GM19099 (cell line): ENCODE measurements at regions not wholly inside any gene's neighbourhood (a gene's known extent, or its start where the extent isn't known, plus 50 kb on each side); places are given as distances from the start of the nearest gene placed in this dataset.

Experiments
- POLR2A ChIP-seq: IDR thresholded peaks from 3 replicates; pipeline ENCODE4 v1.6.1; 2011; ENCODE audit warnings: low read depth; ENCODE audit not compliant: insufficient read length; ENCODE audit errors: extremely low read depth

DNA sequence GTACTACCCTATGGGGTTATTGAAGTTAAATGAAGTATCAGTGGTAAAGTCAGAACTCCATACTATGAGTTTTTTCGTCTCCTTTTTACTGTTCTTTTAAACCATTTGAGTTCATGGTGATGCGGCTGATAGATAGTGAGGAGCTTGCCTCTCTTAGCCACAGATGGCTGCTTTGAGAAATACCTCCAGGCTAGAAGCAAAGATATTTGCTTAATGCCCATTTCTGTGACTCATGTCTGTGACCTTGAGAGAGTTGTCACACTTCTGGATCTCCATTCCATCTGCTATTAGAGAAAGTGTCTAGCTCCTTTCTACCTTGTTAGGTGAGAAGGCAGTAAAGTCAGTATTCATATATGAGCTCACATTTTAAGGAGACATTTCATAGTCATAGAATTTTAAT lies 89.5 kb upstream of the PLXNA2 start:
- no peak for TF ChIP-seq POLR2A

DNA sequence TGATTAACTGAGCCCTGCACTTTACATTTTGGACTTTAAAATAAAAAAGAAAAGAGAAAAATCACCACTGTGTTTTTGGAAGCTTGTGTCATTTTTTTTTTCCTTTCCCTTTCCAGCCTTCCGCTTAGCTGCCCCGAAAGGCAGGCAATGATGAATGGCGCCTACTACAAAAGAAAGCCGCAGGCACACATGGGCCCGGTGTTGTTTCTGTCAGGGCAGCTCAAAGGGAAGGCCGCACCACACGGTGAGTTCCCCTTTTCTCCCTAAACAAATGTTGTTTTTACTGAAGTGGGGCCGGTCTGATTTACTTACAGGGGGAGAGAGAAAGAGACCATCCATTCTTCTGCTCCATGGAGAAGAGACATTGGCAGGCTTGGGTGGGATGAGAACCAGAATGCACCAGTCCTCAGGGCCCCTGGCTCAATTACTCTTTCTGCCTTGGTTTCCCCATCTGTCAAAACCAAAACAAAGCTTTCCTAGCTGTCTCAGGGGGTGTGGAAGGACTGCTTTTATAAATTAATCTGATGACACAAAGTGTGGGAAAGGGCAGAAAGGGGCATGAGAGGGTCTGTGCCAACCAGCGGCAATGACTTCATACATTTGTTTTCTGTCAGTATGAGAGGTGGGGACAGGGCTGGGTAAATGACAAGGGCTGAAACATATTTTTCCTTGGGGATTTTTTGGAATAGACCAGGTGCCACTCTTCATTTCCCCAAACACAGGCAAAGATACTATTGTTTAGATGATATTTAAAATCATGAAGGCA lies 91.4 kb upstream of the PLXNA2 start:
- no peak for TF ChIP-seq POLR2A

DNA sequence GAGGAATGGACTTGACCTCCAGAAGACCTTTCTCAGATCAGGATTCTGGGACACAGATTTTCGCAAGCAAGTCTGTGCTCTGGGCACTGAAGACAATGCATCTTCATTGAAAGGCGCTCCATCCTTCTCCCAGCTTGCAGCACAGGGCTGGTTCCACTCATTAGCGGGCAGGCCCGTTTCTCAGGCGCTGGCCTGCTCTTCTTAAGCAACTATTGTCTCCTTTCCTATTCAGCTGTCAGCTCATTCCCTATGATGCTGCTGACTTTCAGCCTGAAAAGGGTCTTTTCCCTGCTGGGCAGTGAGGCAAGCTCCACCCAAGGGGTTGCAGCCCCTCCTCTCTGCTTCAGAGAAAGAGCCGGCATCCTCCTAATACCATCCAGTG lies 91.9 kb upstream of the PLXNA2 start:
- TF ChIP-seq POLR2A, result no peak

DNA sequence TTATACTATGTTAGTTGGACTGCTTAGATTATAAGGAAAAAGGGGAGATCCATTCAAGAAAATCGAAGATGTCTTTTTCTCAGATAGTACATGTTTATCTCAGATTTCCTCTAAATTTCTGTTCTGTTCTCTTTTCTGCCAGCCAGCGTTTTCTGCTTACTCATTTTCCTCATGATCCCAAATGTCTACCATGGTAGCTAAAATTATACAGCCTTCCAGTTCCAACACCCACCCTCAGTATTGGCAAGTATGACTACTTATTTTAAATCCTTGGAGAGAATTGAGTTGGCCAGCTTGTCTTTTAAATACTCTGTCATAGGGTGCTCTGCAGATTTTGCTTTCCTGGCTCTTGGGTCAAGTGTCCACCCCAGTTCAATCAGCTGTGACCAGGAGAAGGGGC lies 95.7 kb upstream of the PLXNA2 start:
- TF ChIP-seq POLR2A, result no peak

DNA sequence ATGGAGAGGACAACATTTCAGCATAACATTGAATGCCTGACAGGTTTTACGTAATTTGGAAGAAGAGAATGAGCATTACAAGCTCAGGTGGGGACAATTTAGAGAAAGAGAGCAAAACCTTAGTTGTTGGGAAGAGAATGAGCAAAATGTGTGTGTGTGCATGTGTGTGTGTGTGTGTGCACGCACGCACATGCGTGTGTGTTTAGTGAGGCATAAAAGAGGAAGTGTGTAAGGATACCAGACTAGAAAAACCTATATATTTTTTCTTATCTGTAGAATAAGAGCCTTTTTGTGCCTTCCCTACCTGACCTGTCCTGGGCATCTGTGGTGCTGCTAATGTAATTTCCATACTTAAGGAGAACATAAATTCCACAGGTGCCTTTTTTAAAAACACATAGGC lies 99.0 kb upstream of the PLXNA2 start:
- TF ChIP-seq POLR2A, result no peak

DNA sequence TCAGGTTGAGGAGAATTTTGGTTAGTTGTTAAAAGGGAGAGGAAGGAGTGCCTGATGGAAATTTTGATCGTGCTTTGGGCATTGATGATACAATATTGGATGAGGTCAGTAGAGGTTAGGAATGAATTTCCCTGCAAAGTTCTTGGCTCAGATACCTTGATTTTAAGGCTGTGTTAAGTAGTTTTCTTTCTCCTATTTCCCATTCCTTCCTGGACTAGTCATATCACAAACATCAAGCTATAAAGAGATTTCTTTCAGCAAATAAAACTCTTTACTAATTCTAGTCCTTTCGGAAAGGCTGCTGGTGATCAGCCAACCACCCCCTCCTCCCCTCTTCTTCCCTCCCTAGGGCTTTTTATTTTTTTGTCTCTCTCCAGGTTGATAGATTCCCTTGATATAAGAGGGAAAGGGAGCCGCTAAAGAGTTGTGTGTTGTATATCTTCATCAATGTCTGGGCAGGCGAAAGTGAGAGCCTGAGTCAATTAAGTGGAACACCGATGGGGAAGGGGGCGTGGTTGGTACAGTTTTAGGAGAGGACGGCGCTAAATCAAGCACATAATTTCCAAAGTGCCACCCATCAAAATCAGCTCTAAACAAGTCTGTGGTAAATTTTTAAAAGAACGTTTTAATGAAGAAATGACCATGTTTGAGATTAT lies 100.1 kb upstream of the PLXNA2 start:
- no peak for TF ChIP-seq POLR2A

DNA sequence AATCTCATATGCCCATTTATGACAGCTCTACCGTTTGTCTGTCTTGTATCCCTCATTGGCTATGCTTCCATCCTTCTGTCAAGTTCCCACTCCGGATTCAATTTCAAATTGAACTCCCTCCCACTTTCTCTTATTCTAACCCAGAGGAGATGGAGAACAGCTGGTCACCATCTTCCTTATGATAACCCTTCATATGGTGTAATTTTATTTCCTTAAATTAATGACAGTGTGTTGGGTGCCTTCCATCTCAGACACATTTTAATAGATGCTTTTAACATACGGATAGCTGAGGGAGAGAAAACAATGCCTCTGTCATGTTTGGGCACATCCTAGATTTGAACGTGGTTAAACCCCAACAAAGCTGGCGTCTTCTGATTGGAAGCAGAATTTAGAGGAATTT lies 103.0 kb upstream of the PLXNA2 start:
- TF ChIP-seq POLR2A, result no peak

DNA sequence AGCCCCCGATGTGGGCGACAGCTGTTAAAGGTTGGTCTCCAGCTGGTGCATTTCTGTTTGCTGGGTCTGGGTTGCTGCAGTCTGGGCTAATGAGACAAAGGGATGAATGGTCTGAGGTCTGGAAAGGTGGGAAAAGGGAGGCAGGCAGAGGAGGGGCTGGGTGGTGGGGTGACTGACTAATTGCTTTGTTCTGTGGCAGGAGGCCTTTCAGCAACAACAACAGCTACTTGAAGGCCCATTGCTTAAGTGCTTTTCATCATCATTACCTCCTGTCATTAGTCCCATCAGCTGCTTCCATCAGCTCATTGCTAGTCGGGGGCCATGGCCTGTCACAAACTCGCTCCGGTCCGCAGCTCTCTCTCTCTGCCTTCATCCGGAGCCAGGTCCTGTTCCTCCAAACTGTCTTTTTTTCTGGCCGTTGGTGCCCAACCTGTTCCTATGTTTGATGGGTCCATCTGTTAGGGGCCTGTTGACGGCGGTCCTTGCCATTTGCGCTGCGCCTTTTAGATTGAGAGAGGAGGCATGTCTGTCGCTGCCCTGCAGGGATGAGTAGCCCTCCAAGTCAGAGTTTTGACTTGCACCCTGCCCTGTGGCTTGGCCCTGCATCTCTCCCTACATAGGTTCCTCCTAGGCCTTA lies 105.6 kb upstream of the PLXNA2 start:
- no peak for TF ChIP-seq POLR2A

DNA sequence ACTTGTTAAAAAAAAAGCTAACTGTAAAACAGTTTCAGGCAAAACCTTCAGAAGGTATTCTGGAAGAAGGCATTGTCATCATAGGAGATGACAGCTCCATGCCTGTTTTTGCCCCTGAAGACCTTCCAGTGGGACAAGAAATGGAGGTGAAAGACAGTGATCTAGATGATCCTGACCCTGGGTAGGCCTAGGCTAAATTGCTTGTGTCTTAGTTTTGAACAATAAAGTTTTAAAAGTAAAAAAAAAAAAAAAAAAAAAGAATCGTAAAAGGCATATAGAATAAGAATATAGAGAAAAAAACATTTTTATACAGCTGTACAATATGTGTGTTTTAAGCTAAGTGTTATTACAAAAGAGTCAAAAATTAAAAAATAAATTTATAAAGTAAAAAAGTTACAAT lies 106.6 kb upstream of the PLXNA2 start:
- no peak for TF ChIP-seq POLR2A

DNA sequence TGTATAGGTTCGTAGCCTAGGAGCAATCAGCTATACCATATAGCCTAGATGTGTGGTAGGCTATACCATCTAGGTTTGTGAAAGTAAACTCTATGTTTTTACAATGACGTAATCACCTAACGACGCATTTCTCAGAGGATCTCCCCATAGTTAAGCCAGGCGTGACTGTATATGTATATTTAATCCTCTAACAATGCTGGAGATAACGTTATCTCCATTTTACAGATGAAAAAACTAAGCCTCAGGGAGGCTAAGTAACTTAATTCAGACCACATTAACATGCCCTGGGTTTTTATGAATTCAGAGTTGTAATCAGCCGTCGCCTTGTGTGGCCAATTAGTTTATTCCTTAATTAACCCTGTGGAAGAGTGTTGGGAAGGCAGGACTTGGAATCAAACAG lies 107.7 kb upstream of the PLXNA2 start:
- no peak for TF ChIP-seq POLR2A

DNA sequence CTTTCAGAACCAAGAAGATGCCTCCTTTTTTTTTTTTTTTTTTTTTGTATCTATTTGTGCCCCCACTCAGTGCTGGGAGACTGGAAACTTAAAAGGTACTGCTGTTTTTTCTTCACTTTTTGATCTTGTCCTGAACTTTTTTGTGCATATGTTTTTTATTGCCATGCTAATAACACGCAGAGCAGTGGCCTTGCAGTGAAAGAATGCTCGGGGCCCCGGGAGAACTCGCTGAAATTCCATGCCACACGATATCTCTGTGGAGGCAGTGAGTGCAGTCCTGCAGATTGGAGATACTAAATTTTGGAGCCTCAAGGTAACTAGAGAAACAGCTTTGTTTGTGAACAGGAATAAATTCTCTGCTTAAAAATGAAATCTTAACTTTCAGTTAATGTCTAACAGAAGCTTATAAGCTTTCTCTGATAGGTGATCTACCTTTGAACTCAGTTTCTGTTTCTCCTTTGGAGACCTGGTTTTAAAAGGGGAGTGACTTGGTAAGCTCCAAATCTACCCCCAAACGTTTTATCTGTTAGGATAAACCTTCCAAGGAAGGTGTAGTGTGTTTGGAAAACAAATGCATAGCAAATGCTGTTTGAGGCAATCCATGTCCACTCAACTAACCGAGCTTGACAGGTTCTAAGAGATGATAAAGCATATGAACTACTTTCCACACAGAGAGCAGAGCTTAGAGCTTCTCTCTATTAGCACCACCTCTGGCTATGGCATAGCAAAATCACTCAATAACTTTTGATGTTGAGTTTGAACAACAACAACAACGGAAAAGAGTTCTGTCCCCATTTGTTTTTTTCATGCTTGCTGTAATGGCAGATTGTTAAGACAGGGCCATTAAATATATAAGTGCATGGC lies 113.7 kb upstream of the PLXNA2 start:
- TF ChIP-seq POLR2A, result no peak

DNA sequence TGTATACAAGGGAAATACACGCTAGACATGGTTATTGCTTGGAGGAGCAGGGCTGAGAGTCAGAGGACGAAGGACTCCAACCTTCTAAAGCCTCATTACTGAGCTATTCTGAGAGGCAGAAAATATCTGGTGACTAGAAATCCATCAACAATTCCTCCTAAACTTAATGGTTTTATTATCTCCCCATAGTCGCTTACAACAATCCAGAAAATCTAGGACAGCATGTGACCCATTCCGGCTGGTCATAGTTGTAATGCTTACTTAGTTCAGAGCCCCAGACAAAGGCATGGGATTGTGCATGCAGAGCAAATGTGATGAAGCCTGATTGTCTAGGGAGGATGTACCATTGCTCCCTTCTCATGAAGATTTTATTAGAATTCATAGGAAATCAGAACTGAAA lies 114.5 kb upstream of the PLXNA2 start:
- TF ChIP-seq POLR2A, result no peak

DNA sequence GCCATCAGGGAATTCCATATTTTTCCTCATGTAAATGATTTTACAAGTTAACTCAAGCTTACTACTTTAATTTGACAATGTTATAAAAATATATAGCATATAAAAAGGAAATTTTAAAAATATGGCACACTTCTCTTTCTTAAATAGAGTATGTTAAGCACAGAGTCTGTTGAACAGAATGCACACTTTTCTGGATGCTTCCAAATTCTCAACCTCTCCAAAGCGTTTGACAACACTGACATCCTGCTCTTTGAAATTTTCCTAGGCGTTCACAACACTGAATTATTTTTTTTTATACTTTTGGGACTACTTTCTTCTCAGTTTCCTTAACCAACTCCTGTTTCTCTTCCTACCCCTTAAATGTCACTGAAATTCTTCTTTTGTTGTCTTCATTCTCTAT lies 117.8 kb upstream of the PLXNA2 start:
- no peak for TF ChIP-seq POLR2A

DNA sequence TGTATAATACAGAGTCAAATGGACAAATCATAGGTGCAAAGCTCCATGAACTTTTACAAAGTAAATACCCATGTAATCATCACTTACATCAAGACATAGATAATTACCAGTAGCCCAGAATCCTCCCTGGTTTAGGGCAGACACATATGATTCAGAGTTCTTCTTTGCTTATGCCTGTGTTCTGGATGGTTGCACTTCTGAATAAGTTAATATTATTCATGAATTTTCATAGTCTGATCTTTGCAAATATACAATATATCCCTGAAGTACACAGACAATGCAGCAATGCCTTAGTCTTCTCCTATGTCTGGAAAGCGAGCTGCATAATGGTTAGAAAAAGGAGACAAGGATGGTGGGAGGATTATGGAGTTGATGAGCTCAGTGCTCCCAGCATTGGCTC lies 122.4 kb upstream of the PLXNA2 start:
- no peak for TF ChIP-seq POLR2A

DNA sequence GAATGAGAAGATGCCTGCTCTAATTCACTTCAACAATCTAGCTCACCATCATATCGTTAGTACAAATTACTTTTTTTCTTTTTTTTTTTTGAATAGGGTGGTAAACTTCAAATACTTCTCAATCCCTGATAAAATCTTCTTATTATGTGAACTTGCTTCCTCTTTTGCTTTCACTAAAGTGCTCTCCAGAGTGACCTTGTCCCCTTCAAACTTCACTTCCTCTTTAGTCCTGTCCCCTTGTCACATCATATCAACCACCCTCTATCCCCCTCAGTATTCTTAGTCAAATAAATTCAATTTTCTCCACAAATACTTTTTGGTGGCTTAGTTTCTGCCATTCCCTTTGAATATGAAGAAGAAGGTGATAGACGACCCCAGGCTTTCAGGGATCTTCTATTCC lies 124.9 kb upstream of the PLXNA2 start:
- TF ChIP-seq POLR2A, result no peak
